ENCODE measurements at regions not wholly inside any gene's neighbourhood (a gene's known extent, or its start where the extent isn't known, plus 50 kb on each side); places are given as distances from the start of the nearest gene placed in this dataset.

DNA sequence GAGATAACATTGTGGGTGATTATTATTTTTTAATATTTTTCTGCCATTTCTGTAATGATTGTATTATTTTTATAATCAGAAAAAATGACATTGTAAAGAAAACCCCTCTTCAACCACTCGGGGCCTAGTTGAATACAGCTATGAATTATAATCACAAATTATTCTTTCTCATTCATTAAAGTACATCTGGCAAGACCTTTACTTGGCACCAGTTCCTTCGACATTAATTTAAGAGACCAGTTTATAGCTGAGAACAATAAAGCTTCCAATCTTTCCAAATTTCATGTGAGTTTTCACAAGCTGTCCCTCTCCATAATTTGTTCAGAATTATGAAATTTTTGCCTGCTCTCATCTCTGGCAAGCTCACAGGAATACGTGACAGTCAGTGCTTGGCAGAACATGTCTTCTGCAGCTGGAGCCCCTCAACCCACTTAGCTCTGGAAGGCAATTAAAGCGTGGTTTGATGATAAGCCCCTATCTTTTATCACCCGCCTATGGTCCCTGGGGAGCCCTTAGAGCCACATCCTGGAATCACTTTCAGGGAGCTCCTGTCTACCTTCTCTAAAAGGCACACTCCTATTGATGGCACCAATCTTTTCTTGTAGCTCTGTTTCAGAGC, 201.8 kb upstream of the PRNP start:
- intact Hi-C loops (cut with DNase I, micrococcal nuclease) = no loop called here
- Mint-ChIP-seq H3K36me3 (ENCODE audit: low read depth) (no peaks in the 10 kb centered on the region), H3K27me3 (peaks cover 60% of the 10 kb centered on the region), H3K4me3 (no peak overlapping the region), H3K4me1 (ENCODE audit: low read depth) (no peaks in the 10 kb centered on the region), H3K9me3 (no peaks in the 10 kb centered on the region), H3K27ac (no peak overlapping the region)
- Histone ChIP-seq H3K4me1 (ENCODE audit: insufficient read depth, low read length) (no peaks in the 10 kb centered on the region), H3K36me3 (ENCODE audit: insufficient read depth, low read length) (no peaks in the 10 kb centered on the region), H3K27ac (ENCODE audit: low read depth in 1 of 2, low read length in 2 of 2) (no peak overlapping the region), H3K27me3 (ENCODE audit: control insufficient read depth in 1 of 2, insufficient read depth in 2 of 2, low read length in 2 of 2) (no peaks in the 10 kb centered on the region), H3K4me3 (ENCODE audit: low read length) (no peak overlapping the region), H3K9me3 (ENCODE audit: control insufficient read depth in 1 of 2, insufficient read depth in 1 of 2, low read length in 2 of 2) (no peaks in the 10 kb centered on the region)
- TF ChIP-seq, protein P1, sequence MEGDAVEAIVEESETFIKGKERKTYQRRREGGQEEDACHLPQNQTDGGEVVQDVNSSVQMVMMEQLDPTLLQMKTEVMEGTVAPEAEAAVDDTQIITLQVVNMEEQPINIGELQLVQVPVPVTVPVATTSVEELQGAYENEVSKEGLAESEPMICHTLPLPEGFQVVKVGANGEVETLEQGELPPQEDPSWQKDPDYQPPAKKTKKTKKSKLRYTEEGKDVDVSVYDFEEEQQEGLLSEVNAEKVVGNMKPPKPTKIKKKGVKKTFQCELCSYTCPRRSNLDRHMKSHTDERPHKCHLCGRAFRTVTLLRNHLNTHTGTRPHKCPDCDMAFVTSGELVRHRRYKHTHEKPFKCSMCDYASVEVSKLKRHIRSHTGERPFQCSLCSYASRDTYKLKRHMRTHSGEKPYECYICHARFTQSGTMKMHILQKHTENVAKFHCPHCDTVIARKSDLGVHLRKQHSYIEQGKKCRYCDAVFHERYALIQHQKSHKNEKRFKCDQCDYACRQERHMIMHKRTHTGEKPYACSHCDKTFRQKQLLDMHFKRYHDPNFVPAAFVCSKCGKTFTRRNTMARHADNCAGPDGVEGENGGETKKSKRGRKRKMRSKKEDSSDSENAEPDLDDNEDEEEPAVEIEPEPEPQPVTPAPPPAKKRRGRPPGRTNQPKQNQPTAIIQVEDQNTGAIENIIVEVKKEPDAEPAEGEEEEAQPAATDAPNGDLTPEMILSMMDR (IDR thresholded peaks at IDR 0.05) = no peak
- POLR2A ChIA-PET = interaction anchor here (0.7 kb wide), 1 partner anchor 70 kb away, joined by 4 read pairs; no protein-coding TSS in a partner anchor
- DNase-seq (no peak), ATAC-seq (ENCODE audit: poor library complexity) (no peak)
- CTCF ChIA-PET = no interaction called here

DNA sequence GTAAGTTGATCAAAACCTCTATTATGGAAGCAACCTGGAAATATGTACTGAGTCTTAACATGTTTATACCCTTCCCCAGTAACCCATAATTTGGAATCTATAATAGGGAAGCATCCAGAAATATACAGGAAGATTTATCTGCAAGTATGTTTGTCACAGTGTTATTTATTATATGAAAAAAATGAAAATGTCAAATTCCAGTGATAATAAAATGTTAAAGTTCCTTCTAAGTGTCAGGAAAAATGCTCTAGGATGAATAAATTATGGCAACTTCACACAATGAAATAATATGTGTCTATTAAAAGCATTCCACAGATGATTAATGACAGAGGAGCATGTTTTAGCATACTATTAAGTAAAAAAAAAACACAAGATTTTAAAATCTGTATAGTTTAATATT, 202.3 kb upstream of the PRNP start:
- Histone ChIP-seq H3K27ac (ENCODE audit: low read depth in 1 of 2, low read length in 2 of 2) (no peak overlapping the region), H3K9me3 (ENCODE audit: control insufficient read depth in 1 of 2, insufficient read depth in 1 of 2, low read length in 2 of 2) (no peaks in the 10 kb centered on the region), H3K4me1 (ENCODE audit: insufficient read depth, low read length) (no peaks in the 10 kb centered on the region), H3K4me3 (ENCODE audit: low read length) (no peak overlapping the region), H3K27me3 (ENCODE audit: control insufficient read depth in 1 of 2, insufficient read depth in 2 of 2, low read length in 2 of 2) (no peaks in the 10 kb centered on the region), H3K36me3 (ENCODE audit: insufficient read depth, low read length) (no peaks in the 10 kb centered on the region)
- intact Hi-C loops (cut with DNase I, micrococcal nuclease) = no loop called here
- POLR2A ChIA-PET = interaction anchor here (0.7 kb wide), 1 partner anchor 69 kb away, joined by 4 read pairs; no protein-coding TSS in a partner anchor
- Mint-ChIP-seq H3K27me3 (peaks cover 60% of the 10 kb centered on the region), H3K4me1 (ENCODE audit: low read depth) (no peaks in the 10 kb centered on the region), H3K36me3 (ENCODE audit: low read depth) (no peaks in the 10 kb centered on the region), H3K4me3 (no peak overlapping the region), H3K27ac (no peak overlapping the region), H3K9me3 (no peaks in the 10 kb centered on the region)
- CTCF ChIA-PET = no interaction called here
- TF ChIP-seq, protein P1 (IDR thresholded peaks at IDR 0.05) = no peak
- ATAC-seq (ENCODE audit: poor library complexity) (no peak), DNase-seq (no peak)

DNA sequence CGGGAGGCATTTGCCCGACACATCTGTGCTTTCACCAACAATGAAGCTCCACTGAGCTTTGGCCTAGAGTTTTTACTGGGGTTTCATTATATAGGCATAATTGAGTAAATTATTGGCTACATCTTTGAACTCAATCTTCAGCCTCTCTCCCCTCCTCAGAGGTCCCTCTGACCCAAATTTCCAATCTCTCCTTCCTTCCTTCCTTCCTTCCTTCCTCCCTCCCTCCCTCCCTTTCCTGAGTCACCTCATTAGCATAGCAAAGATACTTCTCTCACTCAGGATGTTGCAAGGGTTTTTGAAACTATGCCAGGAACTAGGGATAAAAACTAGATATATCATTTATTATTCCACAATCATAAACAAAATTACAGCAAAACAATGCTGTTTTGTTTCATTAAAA, 202.8 kb upstream of the PRNP start:
- no peaks in the 10 kb centered on the region for H3K9me3 Mint-ChIP-seq
- Histone ChIP-seq H3K36me3 (ENCODE audit: insufficient read depth, low read length) (no peaks in the 10 kb centered on the region), H3K9me3 (ENCODE audit: control insufficient read depth in 1 of 2, insufficient read depth in 1 of 2, low read length in 2 of 2) (no peaks in the 10 kb centered on the region), H3K27ac (ENCODE audit: low read depth in 1 of 2, low read length in 2 of 2) (no peak overlapping the region), H3K27me3 (ENCODE audit: control insufficient read depth in 1 of 2, insufficient read depth in 2 of 2, low read length in 2 of 2) (no peaks in the 10 kb centered on the region), H3K4me3 (ENCODE audit: low read length) (no peak overlapping the region), H3K4me1 (ENCODE audit: insufficient read depth, low read length) (no peaks in the 10 kb centered on the region)
- H3K27ac Mint-ChIP-seq = no peak overlapping the region
- no peaks in the 10 kb centered on the region for H3K36me3 Mint-ChIP-seq (ENCODE audit: low read depth)
- no peaks in the 10 kb centered on the region for H3K4me1 Mint-ChIP-seq (ENCODE audit: low read depth)
- ChIA-PET POLR2A (no interaction called here), CTCF (interaction anchor here (0.7 kb wide), 1 partner anchor 150 kb away, joined by 3 read pairs; no protein-coding TSS in a partner anchor)
- DNase-seq = no peak
- intact Hi-C loops (cut with DNase I, micrococcal nuclease) = no loop called here
- TF ChIP-seq, protein P1 (IDR thresholded peaks at IDR 0.05) = no peak
- no peak overlapping the region for H3K4me3 Mint-ChIP-seq
- no peak for ATAC-seq (ENCODE audit: poor library complexity)
- peaks cover 56% of the 10 kb centered on the region for H3K27me3 Mint-ChIP-seq
